Neuronal stem cell (in vitro differentiated cells): ENCODE measurements at regions not wholly inside any gene's neighbourhood (a gene's known extent, or its start where the extent isn't known, plus 50 kb on each side); places are given as distances from the start of the nearest gene placed in this dataset.
A peak's percentile ranks its signal among the peaks of the same experiment; 100 is the strongest.

ENCODE experiments used
- DNase-seq: peaks from one replicate; pipeline ENCODE4 v3.0.0-alpha.2; 2013; ENCODE audit warnings: low spot score
- H2AFZ ChIP-seq: one replicate; pipeline ENCODE4 v1.6.1; 2013; ENCODE audit warnings: mild to moderate bottlenecking, low read length, inconsistent platforms
- H2AK5ac ChIP-seq: 2 replicates; pipeline ENCODE4 v1.6.1; 2013; ENCODE audit warnings: low read depth, mild to moderate bottlenecking, inconsistent platforms, low read length, moderate library complexity, mixed read lengths
- H2BK120ac ChIP-seq: 2 replicates; pipeline ENCODE4 v1.6.1; 2013; ENCODE audit warnings: low read depth, mild to moderate bottlenecking, inconsistent platforms, low read length, moderate library complexity, mixed read lengths
- H2BK12ac ChIP-seq: one replicate; pipeline ENCODE4 v1.6.1; 2013; ENCODE audit warnings: low read length, inconsistent platforms
- H2BK15ac ChIP-seq: 2 replicates; pipeline ENCODE4 v1.6.1; 2013; ENCODE audit warnings: mild to moderate bottlenecking, low read length, inconsistent platforms, mixed read lengths
- H2BK5ac ChIP-seq: one replicate; pipeline ENCODE4 v1.6.1; 2013; ENCODE audit warnings: inconsistent platforms, mild to moderate bottlenecking, low read length, moderate library complexity
- H3K14ac ChIP-seq: one replicate; pipeline ENCODE4 v1.6.1; 2013; ENCODE audit warnings: low read length, inconsistent platforms
- H3K18ac ChIP-seq: 2 replicates; pipeline ENCODE4 v1.6.1; 2013; ENCODE audit warnings: low read length, inconsistent platforms
- H3K23ac ChIP-seq: 2 replicates; pipeline ENCODE4 v1.6.1; 2013; ENCODE audit warnings: low read depth, mild to moderate bottlenecking, mixed read lengths, low read length, inconsistent platforms; ENCODE audit not compliant: poor library complexity
- H3K27ac ChIP-seq: replicated peaks from 3 replicates; pipeline ENCODE4 v1.5.1; 2013; ENCODE audit warnings: low read length, inconsistent platforms
- H3K27me3 ChIP-seq, 3 experiments: 2 replicates each; pipeline ENCODE4 v1.6.1; 2013; ENCODE audit warnings: low read length in 3 of 3, mild to moderate bottlenecking in 2 of 3, inconsistent platforms in 1 of 3, low read depth in 1 of 3, mixed read lengths in 1 of 3, moderate library complexity in 1 of 3; ENCODE audit not compliant: control insufficient read depth in 3 of 3, insufficient read depth in 3 of 3
- H3K36me3 ChIP-seq, 2 donors: replicated peaks in 1 of 2; 2 replicates each; pipeline ENCODE4 v1.6.1; 2013; ENCODE audit warnings: low read length in 2 of 2; ENCODE audit not compliant: control insufficient read depth in 2 of 2, insufficient read depth in 2 of 2
- H3K4ac ChIP-seq: 2 replicates; pipeline ENCODE4 v1.6.1; 2013; ENCODE audit warnings: inconsistent platforms, mild to moderate bottlenecking, low read length, moderate library complexity
- H3K4me1 ChIP-seq, 2 donors: 1 replicate in 1 of 2; 2 replicates in 1 of 2; pipeline ENCODE4 v1.6.1; 2013; ENCODE audit warnings: low read length in 2 of 2, low read depth in 1 of 2; ENCODE audit not compliant: control insufficient read depth in 2 of 2, insufficient read depth in 1 of 2
- H3K4me2 ChIP-seq: one replicate; pipeline ENCODE4 v1.6.1; 2013; ENCODE audit warnings: mild to moderate bottlenecking, low read length, inconsistent platforms; ENCODE audit not compliant: insufficient read depth, poor library complexity, severe bottlenecking
- H3K4me3 ChIP-seq, 2 donors: 2 replicates each; pipeline ENCODE4 v1.5.1; 2013; ENCODE audit warnings: low read length in 2 of 2, mild to moderate bottlenecking in 2 of 2, inconsistent platforms in 1 of 2, moderate library complexity in 1 of 2
- H3K79me1 ChIP-seq: one replicate; pipeline ENCODE4 v1.6.1; 2013; ENCODE audit warnings: low read depth, mild to moderate bottlenecking, inconsistent platforms, low read length, moderate library complexity
- H3K9ac ChIP-seq: one replicate; pipeline ENCODE4 v1.6.1; 2013; ENCODE audit warnings: mild to moderate bottlenecking, low read depth, low read length, inconsistent platforms; ENCODE audit not compliant: poor library complexity
- H3K9me3 ChIP-seq, 2 donors: replicated peaks in 1 of 2; 2 replicates each; pipeline versions ENCODE3 to v1.6.1; 2013; ENCODE audit warnings: low read length in 2 of 2, mild to moderate bottlenecking in 2 of 2, inconsistent platforms in 1 of 2, low read depth in 1 of 2, mixed read lengths in 1 of 2, moderate library complexity in 1 of 2; ENCODE audit not compliant: control insufficient read depth in 2 of 2, insufficient read depth in 1 of 2
- H4K8ac ChIP-seq: one replicate; pipeline ENCODE4 v1.6.1; 2013; ENCODE audit warnings: low read depth, mild to moderate bottlenecking, inconsistent platforms, low read length, moderate library complexity
- H4K91ac ChIP-seq: one replicate; pipeline ENCODE4 v1.6.1; 2013; ENCODE audit warnings: low read length, low read depth, mild to moderate bottlenecking, inconsistent platforms; ENCODE audit not compliant: poor library complexity
- whole genome bisulfite sequencing, 2 donors: extraction: QIAGEN DNeasy Blood & Tissue Kit; methylation state at CpG; one replicate each; pipeline ENCODE4 v1.1.7; 2013; ENCODE audit warnings: missing lambda C conversion rate in 2 of 2, mixed read lengths in 1 of 2; ENCODE audit not compliant: insufficient read length in 2 of 2, insufficient replicate concordance in 1 of 2; ENCODE audit errors: extremely low coverage in 2 of 2; 5-methylcytosine and 5-hydroxymethylcytosine counted together

- Histone ChIP-seq H2BK15ac (no peak overlapping the region), H2BK120ac (no peak overlapping the region), H2AK5ac (no peak overlapping the region), H3K9ac (no peak overlapping the region), H3K27ac (no peak overlapping the region), H3K4ac (no peak overlapping the region), H3K23ac (no peak overlapping the region), H3K4me2 (no peak overlapping the region), H2BK12ac (no peak overlapping the region), H3K4me3 (no peak overlapping the region), H4K8ac (no peak overlapping the region), H3K27me3 (no peaks in the 10 kb centered on the region), H3K79me1 (no peaks in the 10 kb centered on the region), H3K36me3 (no peaks in the 10 kb centered on the region), H3K18ac (no peak overlapping the region), H2AFZ (no peak overlapping the region), H3K14ac (no peak overlapping the region), H4K91ac (no peak overlapping the region), H3K4me1 (no peaks in the 10 kb centered on the region), H3K9me3 (no peaks in the 10 kb centered on the region), H2BK5ac (no peak overlapping the region)
- no peak for DNase-seq
- no CpG with 5 or more reads among the region's 11 CpGs for WGBS, 2 donors
Observed at GRCh38 chr6:105875974-105876640, 210.0 kb upstream of the PRDM1 start.

- no peak overlapping the region for H3K4ac ChIP-seq
- H2BK12ac ChIP-seq, result no peak overlapping the region
- H2BK5ac ChIP-seq, result no peak overlapping the region
- no peak overlapping the region for H3K27ac ChIP-seq
- no peak overlapping the region for H2AK5ac ChIP-seq
- no peaks in the 10 kb centered on the region for H3K36me3 ChIP-seq
- no peak overlapping the region for H3K9ac ChIP-seq
- WGBS, 2 donors, result no CpG with 5 or more reads among the region's 8 CpGs
- H4K8ac ChIP-seq, result no peak overlapping the region
- H2BK15ac ChIP-seq, result no peak overlapping the region
- no peak overlapping the region for H2BK120ac ChIP-seq
- H3K14ac ChIP-seq, result no peak overlapping the region
- no peaks in the 10 kb centered on the region for H3K27me3 ChIP-seq
- H4K91ac ChIP-seq, result no peak overlapping the region
- no peak overlapping the region for H3K4me2 ChIP-seq
- no peaks in the 10 kb centered on the region for H3K9me3 ChIP-seq
- no peak overlapping the region for H2AFZ ChIP-seq
- H3K4me1 ChIP-seq, result no peaks in the 10 kb centered on the region
- H3K4me3 ChIP-seq, result no peak overlapping the region
- no peak for DNase-seq
- no peak overlapping the region for H3K23ac ChIP-seq
- peak overlapping the region; percentile 44 for H3K18ac ChIP-seq
- H3K79me1 ChIP-seq, result no peaks in the 10 kb centered on the region
Observed at GRCh38 chr6:105874835-105875626, 211.1 kb upstream of the PRDM1 start.

DNA sequence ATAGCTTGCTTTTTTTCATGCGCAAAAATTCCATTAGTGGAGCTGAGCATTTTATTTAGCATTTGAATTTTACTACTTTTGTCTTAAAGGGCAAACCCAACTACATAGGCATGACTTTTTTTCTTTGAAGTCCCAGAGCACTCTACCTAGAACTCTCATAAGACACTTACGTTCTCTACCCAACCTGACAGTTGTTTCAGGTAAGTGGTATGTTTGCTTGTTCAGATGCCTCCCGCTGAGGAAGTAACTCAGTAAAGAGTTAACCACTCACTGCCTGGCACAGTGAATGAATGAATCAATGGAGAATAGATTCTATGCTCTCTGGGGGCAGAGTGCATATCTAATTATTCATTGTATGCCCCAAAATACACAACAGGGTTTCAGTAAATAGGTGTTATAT is 212.3 kb upstream of the PRDM1 start:
- Histone ChIP-seq H2BK120ac (no peak overlapping the region), H3K18ac (no peak overlapping the region), H2BK5ac (no peak overlapping the region), H3K14ac (no peak overlapping the region), H3K27ac (no peak overlapping the region), H2BK12ac (no peak overlapping the region), H3K4me1 (peaks cover 0 to 1% of the 10 kb centered on the region in 2 donors), H3K9me3 (no peaks in the 10 kb centered on the region), H3K36me3 (no peaks in the 10 kb centered on the region), H3K4ac (no peak overlapping the region), H3K4me2 (no peak overlapping the region), H4K91ac (no peak overlapping the region), H4K8ac (no peak overlapping the region), H2AK5ac (no peak overlapping the region), H2AFZ (no peak overlapping the region), H2BK15ac (no peak overlapping the region), H3K9ac (no peak overlapping the region), H3K23ac (no peak overlapping the region), H3K27me3 (no peaks in the 10 kb centered on the region), H3K4me3 (no peak overlapping the region), H3K79me1 (no peaks in the 10 kb centered on the region)
- DNase-seq, result no peak
- WGBS, 2 donors, result no CpG with 5 or more reads among the region's 3 CpGs

DNA sequence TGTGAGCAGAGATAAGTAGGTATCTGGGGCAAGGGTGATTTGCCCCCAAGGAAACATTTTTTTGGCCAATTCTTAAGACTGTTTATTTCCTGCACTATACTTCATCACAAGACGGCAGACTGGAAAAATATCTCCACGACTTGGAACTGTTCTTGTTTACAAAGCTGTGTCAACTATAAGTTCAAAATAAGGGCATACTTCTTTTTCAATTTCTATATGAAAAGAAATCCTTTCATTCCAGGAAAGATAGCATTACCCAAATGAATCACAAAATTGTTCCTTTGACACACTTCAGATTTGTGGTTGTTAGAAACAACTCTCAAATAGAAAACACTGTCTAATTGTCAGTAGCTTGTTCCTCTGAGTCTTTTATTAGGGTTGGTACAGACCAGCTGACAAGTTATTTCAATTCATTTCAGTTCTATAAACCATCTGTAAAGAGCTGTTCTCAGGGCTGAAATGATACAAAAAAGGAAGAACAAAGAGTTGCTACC is 212.9 kb upstream of the PRDM1 start:
- Histone ChIP-seq H2BK5ac (no peak overlapping the region), H3K9me3 (no peaks in the 10 kb centered on the region), H3K36me3 (no peaks in the 10 kb centered on the region), H3K27me3 (no peaks in the 10 kb centered on the region), H3K4ac (no peak overlapping the region), H3K4me2 (no peak overlapping the region), H3K9ac (no peak overlapping the region), H2AK5ac (no peak overlapping the region), H3K18ac (no peak overlapping the region), H3K79me1 (no peaks in the 10 kb centered on the region), H4K8ac (no peak overlapping the region), H3K4me3 (no peak overlapping the region), H4K91ac (no peak overlapping the region), H3K23ac (no peak overlapping the region), H3K14ac (no peak overlapping the region), H2AFZ (no peak overlapping the region), H3K27ac (no peak overlapping the region), H3K4me1 (peaks cover 0 to 1% of the 10 kb centered on the region in 2 donors), H2BK120ac (no peak overlapping the region), H2BK12ac (no peak overlapping the region), H2BK15ac (no peak overlapping the region)
- no peak for DNase-seq
- WGBS, 2 donors, result no CpG with 5 or more reads among the region's 2 CpGs
